ENCODE measurements at regions not wholly inside any gene's neighbourhood (a gene's known extent, or its start where the extent isn't known, plus 50 kb on each side); places are given as distances from the start of the nearest gene placed in this dataset.
"Not testable (repeated sequence)": the region's sequence is repeated elsewhere in the genome, so short reads cannot be mapped to it uniquely, and the experiment has no call there.

GRCh38 chr9:115877852-115878438 is 275.6 kb upstream of the PAPPA start:
- no peak for DNase-seq
- no peak overlapping the region for H3K27ac Mint-ChIP-seq
- H3K36me3 Mint-ChIP-seq = no peaks in the 10 kb centered on the region
- peaks cover 4% of the 10 kb centered on the region for H3K27me3 Mint-ChIP-seq
- H3K9me3 Mint-ChIP-seq = peaks cover 5% of the 10 kb centered on the region
- H3K4me3 Mint-ChIP-seq = no peak overlapping the region
- no peaks in the 10 kb centered on the region for H3K4me1 Mint-ChIP-seq

- peaks cover 2% of the 10 kb centered on the region for H3K9me3 Mint-ChIP-seq
- no peak overlapping the region for H3K27ac Mint-ChIP-seq
- no peak overlapping the region for H3K4me3 Mint-ChIP-seq
These were observed 274.1 kb upstream of the PAPPA start for GRCh38 chr9:115879451-115879850.

GRCh38 chr9:115880221-115880885 is 273.2 kb upstream of the PAPPA start:
- Mint-ChIP-seq H3K4me1 (no peaks in the 10 kb centered on the region), H3K27ac (no peak overlapping the region), H3K9me3 (peaks cover 2% of the 10 kb centered on the region), H3K27me3 (peaks cover 4% of the 10 kb centered on the region), H3K36me3 (no peaks in the 10 kb centered on the region), H3K4me3 (no peak overlapping the region)
- no peak for DNase-seq

More at GRCh38 chr9:115879451-115879850, 274.1 kb upstream of the PAPPA start:
- H3K36me3 Mint-ChIP-seq = no peaks in the 10 kb centered on the region
- peaks cover 4% of the 10 kb centered on the region for H3K27me3 Mint-ChIP-seq
- no peaks in the 10 kb centered on the region for H3K4me1 Mint-ChIP-seq
- no peak for DNase-seq

GRCh38 chr9:115882911-115883310 is 270.7 kb upstream of the PAPPA start:
- no peak overlapping the region for H3K27ac Mint-ChIP-seq
- H3K4me3 Mint-ChIP-seq = no peak overlapping the region
- no peaks in the 10 kb centered on the region for H3K4me1 Mint-ChIP-seq
- peaks cover 4% of the 10 kb centered on the region for H3K27me3 Mint-ChIP-seq
- no peaks in the 10 kb centered on the region for H3K36me3 Mint-ChIP-seq
- DNase-seq = no peak
- H3K9me3 Mint-ChIP-seq = no peaks in the 10 kb centered on the region

DNA sequence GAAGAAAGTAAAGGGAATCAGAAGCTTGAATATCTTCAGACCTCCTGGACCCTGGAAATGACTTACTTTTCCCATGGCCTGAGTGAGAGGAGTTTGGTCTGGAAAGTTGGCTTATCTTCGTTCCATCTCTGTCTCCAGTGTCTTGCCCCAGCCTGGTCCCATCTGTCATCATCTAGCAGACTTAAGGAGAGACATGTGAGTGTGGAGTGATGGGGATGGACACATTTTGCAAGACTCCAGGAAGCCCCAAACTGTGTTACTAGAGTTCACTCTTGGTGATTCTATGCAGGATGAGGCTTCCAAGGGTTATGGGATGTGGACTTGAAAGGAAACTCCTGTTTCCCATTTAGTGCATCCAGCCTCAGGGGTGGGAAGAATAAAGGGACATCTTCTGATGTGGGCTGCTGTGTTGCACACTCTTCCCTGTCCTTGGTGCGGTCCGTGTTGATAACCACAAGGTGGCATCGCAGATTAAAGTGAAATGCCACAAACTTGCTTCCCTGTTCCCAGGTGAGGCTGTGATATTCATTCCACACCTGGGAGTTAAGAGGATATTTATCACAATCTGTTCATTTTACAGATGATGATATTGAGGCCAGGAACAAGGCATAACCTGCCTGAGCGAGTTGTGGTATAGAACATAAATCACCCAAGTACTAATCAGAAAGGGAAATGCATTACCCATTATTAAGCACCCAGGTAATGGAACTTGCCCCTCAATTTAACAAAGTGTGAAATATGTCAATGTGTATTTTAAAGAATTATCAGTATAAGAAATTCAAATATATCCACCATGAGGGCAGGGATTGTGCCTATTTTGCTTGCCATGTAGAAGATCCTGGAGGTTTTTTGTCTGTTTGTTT is 269.9 kb upstream of the PAPPA start:
- Mint-ChIP-seq H3K4me3 (no peak overlapping the region), H3K27me3 (peaks cover 4% of the 10 kb centered on the region), H3K36me3 (no peaks in the 10 kb centered on the region), H3K9me3 (no peaks in the 10 kb centered on the region), H3K4me1 (no peaks in the 10 kb centered on the region), H3K27ac (no peak overlapping the region)
- DNase-seq = no peak

GRCh38 chr9:115884846-115885245 is 268.7 kb upstream of the PAPPA start:
- H3K27me3 Mint-ChIP-seq = no peaks in the 10 kb centered on the region
- no peak overlapping the region for H3K27ac Mint-ChIP-seq
- H3K4me1 Mint-ChIP-seq = no peaks in the 10 kb centered on the region
- no peaks in the 10 kb centered on the region for H3K9me3 Mint-ChIP-seq
- no peaks in the 10 kb centered on the region for H3K36me3 Mint-ChIP-seq
- H3K4me3 Mint-ChIP-seq = no peak overlapping the region
- no peak for DNase-seq

- Mint-ChIP-seq H3K4me1 (no peaks in the 10 kb centered on the region), H3K36me3 (no peaks in the 10 kb centered on the region), H3K27me3 (no peaks in the 10 kb centered on the region), H3K27ac (no peak overlapping the region), H3K9me3 (peaks cover 1% of the 10 kb centered on the region), H3K4me3 (no peak overlapping the region)
- no peak for DNase-seq
These were observed 265.5 kb upstream of the PAPPA start for GRCh38 chr9:115888131-115888530.

GRCh38 chr9:115891929-115892328 is 261.7 kb upstream of the PAPPA start:
- no peaks in the 10 kb centered on the region for H3K4me1 Mint-ChIP-seq
- H3K9me3 Mint-ChIP-seq = peaks cover 1% of the 10 kb centered on the region
- H3K4me3 Mint-ChIP-seq = no peak overlapping the region
- DNase-seq = no peak
- no peaks in the 10 kb centered on the region for H3K36me3 Mint-ChIP-seq
- H3K27me3 Mint-ChIP-seq = no peaks in the 10 kb centered on the region
- no peak overlapping the region for H3K27ac Mint-ChIP-seq

GRCh38 chr9:115898478-115898877 is 255.1 kb upstream of the PAPPA start:
- H3K27me3 Mint-ChIP-seq, H3K27ac Mint-ChIP-seq, H3K36me3 Mint-ChIP-seq, H3K4me3 Mint-ChIP-seq, DNase-seq, H3K9me3 Mint-ChIP-seq, H3K4me1 Mint-ChIP-seq: not testable (repeated sequence)

DNA sequence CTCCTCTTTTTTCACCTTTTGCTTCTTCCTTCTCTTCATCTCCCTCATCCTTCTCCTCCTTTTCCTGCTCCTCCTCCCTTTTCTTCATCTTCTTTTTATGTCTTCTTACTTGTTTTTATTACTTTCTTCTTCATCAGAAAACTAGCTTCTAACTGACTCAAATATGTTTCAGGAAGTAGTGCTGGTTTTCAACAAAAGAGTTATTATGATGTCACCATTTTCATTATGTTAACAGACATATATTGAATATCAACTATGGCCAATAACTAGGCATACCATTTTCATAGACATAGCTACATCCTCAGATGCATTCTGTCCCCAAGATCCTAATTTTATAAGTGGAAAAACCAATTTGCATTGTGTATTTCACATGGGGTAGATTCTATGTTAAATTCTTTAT is 252.9 kb upstream of the PAPPA start:
- no peaks in the 10 kb centered on the region for H3K36me3 Mint-ChIP-seq
- DNase-seq = no peak
- H3K27me3 Mint-ChIP-seq = no peaks in the 10 kb centered on the region
- peaks cover 4% of the 10 kb centered on the region for H3K9me3 Mint-ChIP-seq
- no peaks in the 10 kb centered on the region for H3K4me1 Mint-ChIP-seq
- H3K27ac Mint-ChIP-seq = no peak overlapping the region
- no peak overlapping the region for H3K4me3 Mint-ChIP-seq

DNA sequence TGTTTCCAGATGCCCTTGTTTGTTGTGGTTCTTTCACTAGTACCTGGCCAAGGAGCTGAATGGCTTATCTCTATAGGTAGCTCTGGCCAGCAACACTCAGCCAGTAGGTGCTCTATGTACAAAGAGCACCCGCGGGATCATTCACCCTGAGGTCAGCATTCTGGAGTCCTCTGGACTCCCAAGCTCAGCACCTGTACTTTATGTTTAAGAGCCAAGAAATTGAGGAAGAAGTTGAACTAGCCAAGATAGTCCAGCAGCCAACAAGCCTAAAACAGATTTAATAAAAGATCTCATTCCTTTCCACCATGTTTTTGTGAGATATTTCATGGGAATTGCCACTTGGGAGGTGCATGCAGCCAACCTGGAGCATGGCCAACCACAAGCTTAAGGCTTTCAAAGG is 242.6 kb upstream of the PAPPA start:
- Mint-ChIP-seq H3K4me3 (no peak overlapping the region), H3K27ac (no peak overlapping the region), H3K9me3 (no peaks in the 10 kb centered on the region), H3K36me3 (no peaks in the 10 kb centered on the region), H3K4me1 (no peaks in the 10 kb centered on the region), H3K27me3 (no peaks in the 10 kb centered on the region)
- no peak for DNase-seq

- Mint-ChIP-seq H3K4me1 (no peaks in the 10 kb centered on the region), H3K9me3 (no peaks in the 10 kb centered on the region), H3K27me3 (no peaks in the 10 kb centered on the region), H3K36me3 (no peaks in the 10 kb centered on the region), H3K27ac (no peak overlapping the region), H3K4me3 (no peak overlapping the region)
- DNase-seq = no peak
These were observed 241.5 kb upstream of the PAPPA start for GRCh38 chr9:115912086-115912485.

- Mint-ChIP-seq H3K4me3 (no peak overlapping the region), H3K27ac (no peak overlapping the region), H3K4me1 (no peaks in the 10 kb centered on the region)
These were observed 239.9 kb upstream of the PAPPA start for GRCh38 chr9:115913696-115914095.

GRCh38 chr9:115914291-115914690 is 239.3 kb upstream of the PAPPA start:
- no peaks in the 10 kb centered on the region for H3K36me3 Mint-ChIP-seq
- H3K4me1 Mint-ChIP-seq = no peaks in the 10 kb centered on the region
- H3K27me3 Mint-ChIP-seq = no peaks in the 10 kb centered on the region
- H3K9me3 Mint-ChIP-seq = no peaks in the 10 kb centered on the region
- H3K4me3 Mint-ChIP-seq = no peak overlapping the region
- DNase-seq = no peak
- no peak overlapping the region for H3K27ac Mint-ChIP-seq

More at GRCh38 chr9:115913696-115914095, 239.9 kb upstream of the PAPPA start:
- Mint-ChIP-seq H3K36me3 (no peaks in the 10 kb centered on the region), H3K9me3 (no peaks in the 10 kb centered on the region), H3K27me3 (no peaks in the 10 kb centered on the region)
- no peak for DNase-seq

DNA sequence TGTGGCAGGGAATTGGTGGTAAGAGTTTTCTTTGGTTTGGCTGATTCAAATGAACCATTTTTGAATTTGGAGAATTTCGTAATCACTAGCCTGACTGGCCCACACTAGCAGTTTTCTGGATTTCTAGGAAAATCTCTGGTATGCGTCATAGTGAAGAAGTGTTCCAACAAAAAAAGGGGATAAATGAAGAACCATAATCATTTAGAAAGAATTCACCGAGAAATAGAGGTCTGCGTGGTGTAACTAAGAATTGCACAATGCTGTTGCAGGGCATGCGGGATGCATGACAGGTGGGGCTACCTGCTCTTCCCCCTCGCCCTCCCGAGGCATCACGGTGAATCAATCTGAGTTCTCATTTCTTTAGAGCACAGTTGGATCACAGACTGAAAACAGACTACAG is 232.3 kb upstream of the PAPPA start:
- H3K36me3 Mint-ChIP-seq = no peaks in the 10 kb centered on the region
- H3K4me1 Mint-ChIP-seq = no peaks in the 10 kb centered on the region
- H3K9me3 Mint-ChIP-seq = peaks cover 6% of the 10 kb centered on the region
- no peaks in the 10 kb centered on the region for H3K27me3 Mint-ChIP-seq
- no peak overlapping the region for H3K27ac Mint-ChIP-seq
- no peak overlapping the region for H3K4me3 Mint-ChIP-seq
- DNase-seq = no peak
